H1 (cell line): ENCODE measurements at regions not wholly inside any gene's neighbourhood (a gene's known extent, or its start where the extent isn't known, plus 50 kb on each side); places are given as distances from the start of the nearest gene placed in this dataset.

Source experiments
- ATF2 ChIP-seq: IDR thresholded peaks from 2 replicates; pipeline ENCODE4 v1.6.1; 2012; ENCODE audit warnings: low read length, inconsistent platforms
- EGR1 ChIP-seq: IDR thresholded peaks from 2 replicates; pipeline ENCODE4 v1.6.1; 2011; ENCODE audit warnings: low read depth, low read length, borderline replicate concordance
- KDM5A ChIP-seq: fragments of 200-600 bp; IDR thresholded peaks from 2 replicates; pipeline ENCODE4 v1.7.1; 2012; ENCODE audit warnings: mild to moderate bottlenecking, low read length, inconsistent platforms, mixed read lengths
- SP2 ChIP-seq: IDR thresholded peaks from 2 replicates; pipeline ENCODE4 v1.6.1; 2012; ENCODE audit warnings: mild to moderate bottlenecking, low read length, inconsistent platforms
- TAF1 ChIP-seq: IDR thresholded peaks from 2 replicates; pipeline ENCODE4 v1.6.1; 2011; ENCODE audit warnings: mild to moderate bottlenecking, low read depth, low read length
- TCF12 ChIP-seq: IDR thresholded peaks from 2 replicates; pipeline ENCODE4 v1.6.1; 2011; ENCODE audit warnings: low read depth, mild to moderate bottlenecking, low read length
- YY1 ChIP-seq: IDR thresholded peaks from 2 replicates; pipeline ENCODE4 v1.6.1; 2011; ENCODE audit warnings: low read depth, mild to moderate bottlenecking, low read length

- TF ChIP-seq ATF2, result no peak
- TF ChIP-seq TCF12, result no peak
- no peak for TF ChIP-seq YY1
- no peak for TF ChIP-seq SP2
- TF ChIP-seq TAF1, result no peak
- TF ChIP-seq EGR1, result no peak
- no peak for TF ChIP-seq KDM5A
Measured at GRCh38 chr13:109599901-109600657, 186.3 kb downstream of the IRS2 start (continued).
